HG03097 (cell line): ENCODE measurements at regions not wholly inside any gene's neighbourhood (a gene's known extent, or its start where the extent isn't known, plus 50 kb on each side); places are given as distances from the start of the nearest gene placed in this dataset.

Experiments
- ATAC-seq: cut with Tn5 transposase; IDR thresholded peaks from one replicate; pipeline ENCODE4 v1.9.1; 2021; ENCODE audit not compliant: unreplicated experiment, low FRiP score

DNA sequence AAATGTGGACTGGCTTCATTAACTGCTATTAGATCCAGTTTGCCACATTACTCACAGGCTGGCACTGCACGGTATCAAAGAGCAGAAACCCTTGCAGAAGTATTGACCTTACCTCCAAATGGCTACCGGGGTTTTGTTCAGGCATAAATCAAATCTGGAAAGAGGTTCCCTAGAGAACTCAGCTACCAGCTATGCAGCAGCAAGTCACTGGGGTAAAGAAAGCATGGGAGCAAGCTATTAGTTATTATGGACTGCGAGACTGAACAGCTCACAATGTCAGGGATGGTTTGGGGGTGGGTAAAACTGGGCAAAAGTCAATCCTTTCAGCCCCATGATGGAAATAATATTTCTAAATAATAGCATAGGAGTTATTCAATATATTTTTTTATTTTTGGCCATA lies 128.1 kb downstream of the FANCF start:
- ATAC-seq: no peak

DNA sequence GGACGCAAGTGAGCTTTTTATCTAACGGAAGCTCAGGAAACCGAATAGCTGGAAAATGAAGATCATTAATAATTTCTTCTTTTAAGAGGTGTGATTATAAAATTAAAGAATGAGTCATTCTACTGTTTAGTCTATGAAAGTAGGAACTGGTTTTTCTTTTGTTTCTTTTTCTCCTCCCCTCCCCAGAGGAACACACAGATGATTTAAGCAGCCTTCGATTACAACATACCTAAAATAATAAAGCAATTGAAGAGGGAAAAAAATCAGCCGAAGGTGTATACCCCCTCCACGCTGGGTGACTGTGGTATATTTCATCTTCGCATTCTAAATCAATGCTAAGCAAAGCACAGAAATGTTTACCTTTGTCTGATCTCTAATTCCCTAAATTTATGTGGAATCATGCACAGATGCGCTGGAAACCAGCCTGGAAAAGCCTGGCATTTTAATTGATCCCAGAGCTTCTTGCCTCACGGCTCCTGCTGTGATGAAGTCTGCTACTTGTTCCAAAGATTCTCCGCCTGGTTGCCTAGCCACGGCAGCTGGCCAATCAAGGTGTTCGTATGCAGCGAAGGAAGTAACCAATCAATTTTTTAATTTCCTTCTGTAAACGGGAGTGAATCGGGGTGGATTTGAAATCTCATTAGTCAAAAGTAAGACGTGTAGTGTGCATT lies 133.9 kb downstream of the FANCF start:
- no peak for ATAC-seq

GRCh38 chr11:22479971-22480720 lies 142.0 kb downstream of the SLC17A6 start:
- ATAC-seq: no peak

DNA sequence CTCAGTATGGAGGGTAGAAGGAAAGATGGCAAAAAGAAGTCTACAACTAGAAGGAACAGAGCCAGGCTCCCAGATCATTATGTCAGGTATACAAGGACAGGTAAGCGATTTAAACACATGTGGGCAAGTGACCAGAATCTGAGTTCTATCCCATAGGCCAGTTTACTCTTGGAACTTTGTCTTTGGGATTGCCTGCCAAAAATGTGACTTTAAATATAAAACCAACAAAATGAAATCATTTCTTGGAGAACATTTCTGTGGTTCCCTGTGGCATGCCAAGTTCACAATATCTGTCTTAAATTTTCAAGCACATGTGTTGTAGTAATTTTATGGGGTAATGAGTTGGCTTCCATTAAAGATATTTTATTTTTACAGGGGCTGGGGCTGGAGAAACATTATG lies 141.0 kb downstream of the SLC17A6 start:
- ATAC-seq: no peak

DNA sequence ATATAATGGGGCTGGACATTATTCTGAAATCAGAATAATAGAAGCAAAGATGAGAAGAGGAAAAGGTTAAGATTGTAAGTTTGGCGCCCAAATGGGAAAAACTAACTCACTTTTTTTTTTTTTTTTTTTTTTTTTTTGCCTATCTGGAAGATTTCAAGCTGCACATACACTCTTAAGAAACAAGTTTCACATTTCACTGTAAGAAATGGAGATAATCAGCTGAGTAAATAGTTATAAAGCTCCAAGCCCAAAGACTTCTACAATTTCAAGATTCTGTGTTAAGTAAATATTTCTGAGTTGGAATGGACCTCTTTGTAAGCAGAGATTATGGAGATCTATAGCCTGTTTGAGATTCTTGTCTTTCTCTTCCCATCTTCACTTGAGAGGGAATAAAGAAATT lies 140.0 kb downstream of the SLC17A6 start:
- no peak for ATAC-seq

DNA sequence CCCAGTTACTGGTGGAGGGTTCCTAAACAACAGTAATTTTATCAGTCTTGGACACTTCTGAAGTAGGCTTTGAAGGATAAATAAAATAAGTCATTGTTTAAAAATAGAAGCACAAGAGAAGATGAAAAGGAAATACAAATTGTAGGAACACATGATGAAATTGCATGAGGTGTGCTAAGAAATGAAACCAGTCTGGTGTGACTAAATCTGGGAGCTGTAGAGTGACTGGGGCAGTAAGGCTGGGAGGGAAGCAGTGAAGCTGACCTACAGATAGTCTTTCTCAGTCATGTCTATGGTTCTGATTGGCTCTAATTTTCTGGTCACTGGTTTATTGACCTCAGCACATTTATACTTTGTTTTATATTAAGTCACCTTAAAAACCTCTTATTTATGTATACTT lies 139.1 kb downstream of the SLC17A6 start:
- no peak for ATAC-seq

- no peak for ATAC-seq
These were observed 138.4 kb downstream of the SLC17A6 start for GRCh38 chr11:22476589-22476988.

GRCh38 chr11:22474616-22475015 lies 136.4 kb downstream of the SLC17A6 start:
- no peak for ATAC-seq

DNA sequence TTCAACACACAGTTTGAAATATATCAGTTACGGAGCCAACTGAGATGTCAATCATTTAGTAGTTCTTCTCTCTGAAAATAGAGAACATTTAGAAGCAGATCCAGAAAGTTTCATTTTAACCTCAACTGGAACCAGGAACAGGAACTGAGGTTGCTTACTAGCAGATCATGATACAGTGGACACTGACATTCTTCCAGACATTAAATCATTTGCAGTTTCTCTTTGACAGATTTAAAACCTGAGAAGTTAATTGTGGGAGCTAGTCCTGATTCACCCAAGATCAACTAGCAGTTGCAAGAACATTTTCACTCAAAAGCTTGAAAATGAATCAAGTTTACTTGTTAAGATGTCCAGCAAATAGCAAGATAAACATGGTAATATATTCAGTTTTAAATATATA lies 135.4 kb downstream of the SLC17A6 start:
- ATAC-seq: no peak

DNA sequence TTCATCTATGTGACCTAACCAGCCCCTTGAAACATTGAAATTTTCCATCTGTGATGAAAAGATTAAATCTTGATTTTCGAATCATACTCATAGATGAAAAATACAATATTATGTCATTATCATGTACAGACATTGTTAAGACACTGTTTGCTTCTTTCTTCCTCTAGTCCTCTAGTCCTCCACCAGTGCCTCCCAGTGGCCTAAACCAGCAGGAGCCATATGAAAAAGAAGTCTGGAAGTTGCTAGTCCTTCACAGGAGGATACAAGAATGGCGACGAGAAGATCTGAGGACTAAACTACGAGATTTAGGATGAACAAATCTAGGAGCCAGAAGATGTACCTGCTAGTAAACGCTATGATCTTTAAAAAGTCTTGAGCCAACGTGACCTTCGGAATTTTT lies 134.1 kb downstream of the SLC17A6 start:
- ATAC-seq: no peak

- no peak for ATAC-seq
These were observed 133.2 kb downstream of the SLC17A6 start for GRCh38 chr11:22471385-22471784.

- ATAC-seq: no peak
These were observed 129.6 kb downstream of the SLC17A6 start for GRCh38 chr11:22467741-22468140.

GRCh38 chr11:22467248-22467647 lies 129.1 kb downstream of the SLC17A6 start:
- no peak for ATAC-seq

DNA sequence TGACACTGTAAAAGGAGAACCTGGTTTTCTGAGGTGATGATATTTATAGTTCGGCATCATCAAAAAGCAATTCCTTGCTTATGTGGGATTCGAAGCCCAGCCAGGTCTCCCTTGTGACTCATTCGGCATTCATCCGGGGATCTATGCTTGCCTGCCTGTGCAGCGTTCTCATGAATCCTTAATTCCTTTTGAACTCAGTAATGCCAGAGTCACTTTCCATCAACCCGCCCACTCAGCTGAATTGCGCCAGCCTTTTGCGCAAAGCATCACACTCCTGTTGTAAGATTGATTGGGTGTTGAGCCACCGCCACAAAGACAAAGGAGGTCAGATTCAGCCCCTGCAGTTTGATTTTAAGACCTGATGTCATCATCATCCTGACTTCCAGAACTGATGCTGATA lies 128.6 kb downstream of the SLC17A6 start:
- no peak for ATAC-seq

- no peak for ATAC-seq
These were observed 128.2 kb downstream of the SLC17A6 start for GRCh38 chr11:22466351-22466750.

DNA sequence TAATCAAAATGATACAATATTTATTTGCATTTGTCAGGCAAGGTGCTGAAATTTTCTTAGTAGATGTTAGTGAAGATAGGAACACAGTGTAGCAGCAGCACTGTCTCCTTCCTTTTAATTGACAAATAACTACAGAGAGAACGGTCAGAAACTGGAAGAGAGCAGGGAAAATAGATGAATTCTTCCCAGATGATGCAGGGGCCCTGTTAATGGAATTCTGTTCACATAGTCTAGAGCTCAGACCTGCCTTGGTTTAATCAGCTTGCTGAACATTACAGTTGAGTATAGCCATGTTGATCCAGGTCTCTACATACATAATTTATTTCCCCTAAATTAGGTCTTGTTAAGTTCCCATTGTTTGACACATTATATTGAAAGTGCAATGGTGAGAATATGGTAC lies 127.4 kb downstream of the SLC17A6 start:
- no peak for ATAC-seq

DNA sequence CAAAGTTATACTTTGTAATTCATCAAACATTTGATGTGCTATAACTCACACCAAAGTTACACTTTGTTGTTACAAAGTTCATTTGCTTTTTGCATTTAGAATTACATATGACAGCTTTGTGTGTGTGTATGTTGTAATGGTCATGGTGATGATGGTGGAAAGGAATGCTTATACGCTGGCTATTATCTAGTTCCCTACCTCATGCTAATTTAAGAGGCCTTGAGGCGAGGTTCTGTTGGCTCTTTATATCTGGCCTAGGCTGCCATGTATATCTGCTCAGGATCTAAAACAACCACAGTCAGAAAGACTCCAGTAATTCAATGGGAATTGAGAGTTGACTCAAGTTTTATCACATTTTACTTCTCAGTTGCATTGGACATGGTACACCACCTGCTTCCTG lies 123.4 kb downstream of the SLC17A6 start:
- ATAC-seq: no peak

GRCh38 chr11:22460181-22460580 lies 122.0 kb downstream of the SLC17A6 start:
- no peak for ATAC-seq

- no peak for ATAC-seq
These were observed 120.9 kb downstream of the SLC17A6 start for GRCh38 chr11:22459048-22459447.

DNA sequence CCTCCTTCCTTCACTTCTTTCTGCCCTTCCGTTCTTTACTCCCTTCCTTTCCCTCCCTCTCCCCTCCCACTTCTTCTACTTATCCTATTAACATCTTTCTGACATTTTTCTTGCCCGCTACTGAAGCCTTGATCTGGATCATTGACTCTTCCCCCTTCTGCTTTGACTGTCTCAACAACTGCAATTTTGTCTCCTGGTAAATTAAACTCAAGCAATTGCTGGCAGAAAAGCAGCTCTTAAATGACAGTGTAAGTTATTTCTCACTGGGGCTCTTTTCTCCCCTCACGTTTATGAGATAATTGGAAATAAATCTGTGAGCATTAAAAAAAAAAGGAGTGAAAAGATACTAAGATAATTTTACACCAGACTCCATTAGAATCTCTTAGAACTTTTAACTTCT lies 120.0 kb downstream of the SLC17A6 start:
- ATAC-seq: no peak

GRCh38 chr11:22456993-22457762 lies 119.0 kb downstream of the SLC17A6 start:
- no peak for ATAC-seq
